GM12865 (cell line): ENCODE measurements at regions not wholly inside any gene's neighbourhood (a gene's known extent, or its start where the extent isn't known, plus 50 kb on each side); places are given as distances from the start of the nearest gene placed in this dataset.
"Not testable (repeated sequence)": the region's sequence is repeated elsewhere in the genome, so short reads cannot be mapped to it uniquely, and the experiment has no call there.

Experiments
- DNase-seq: peaks from one replicate; pipeline ENCODE4 v3.0.0; 2010; ENCODE audit warnings: low read depth
- H3K4me3 ChIP-seq: 2 replicates; pipeline ENCODE4 v1.5.1; 2011; ENCODE audit warnings: mild to moderate bottlenecking, low read depth, low read length, control low read depth
- TF ChIP-seq, protein P1 (sequence below): IDR thresholded peaks from 2 replicates; pipeline ENCODE4 v1.5.1; 2011; ENCODE audit warnings: low read length, control low read depth, low read depth, inconsistent platforms; ENCODE audit not compliant: insufficient read depth; ENCODE audit errors: missing control alignments

DNA sequence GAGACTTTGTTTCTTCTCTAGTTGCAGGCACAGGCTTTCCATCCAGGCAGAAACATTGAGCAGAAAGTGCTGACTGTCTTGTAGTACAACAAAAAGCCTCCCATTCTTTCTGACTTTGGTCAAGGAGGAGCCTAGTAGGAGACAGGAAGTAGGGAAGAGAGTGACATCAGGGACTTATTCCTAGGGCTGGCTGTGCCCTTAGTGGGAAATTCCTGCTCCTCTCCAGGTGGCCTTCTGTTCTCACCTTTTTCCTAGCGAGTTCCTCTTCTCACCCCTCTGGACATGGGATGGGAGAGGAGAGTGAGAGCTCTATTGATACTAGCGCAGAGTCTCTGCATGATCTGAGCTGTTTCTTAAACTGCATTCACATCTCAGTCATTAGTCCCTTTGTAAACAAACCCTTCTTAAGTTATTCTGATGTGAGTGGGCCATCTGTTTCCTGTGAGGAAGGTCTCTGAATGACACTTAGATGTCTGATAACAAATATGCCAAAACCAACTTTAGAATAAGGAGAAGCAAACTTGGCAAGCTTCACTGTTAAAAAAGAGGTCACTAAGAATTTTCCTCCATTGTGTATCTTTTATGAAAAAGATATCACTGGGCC is 455.0 kb downstream of the GJA1 start:
- no peak for DNase-seq
- TF ChIP-seq, protein P1, sequence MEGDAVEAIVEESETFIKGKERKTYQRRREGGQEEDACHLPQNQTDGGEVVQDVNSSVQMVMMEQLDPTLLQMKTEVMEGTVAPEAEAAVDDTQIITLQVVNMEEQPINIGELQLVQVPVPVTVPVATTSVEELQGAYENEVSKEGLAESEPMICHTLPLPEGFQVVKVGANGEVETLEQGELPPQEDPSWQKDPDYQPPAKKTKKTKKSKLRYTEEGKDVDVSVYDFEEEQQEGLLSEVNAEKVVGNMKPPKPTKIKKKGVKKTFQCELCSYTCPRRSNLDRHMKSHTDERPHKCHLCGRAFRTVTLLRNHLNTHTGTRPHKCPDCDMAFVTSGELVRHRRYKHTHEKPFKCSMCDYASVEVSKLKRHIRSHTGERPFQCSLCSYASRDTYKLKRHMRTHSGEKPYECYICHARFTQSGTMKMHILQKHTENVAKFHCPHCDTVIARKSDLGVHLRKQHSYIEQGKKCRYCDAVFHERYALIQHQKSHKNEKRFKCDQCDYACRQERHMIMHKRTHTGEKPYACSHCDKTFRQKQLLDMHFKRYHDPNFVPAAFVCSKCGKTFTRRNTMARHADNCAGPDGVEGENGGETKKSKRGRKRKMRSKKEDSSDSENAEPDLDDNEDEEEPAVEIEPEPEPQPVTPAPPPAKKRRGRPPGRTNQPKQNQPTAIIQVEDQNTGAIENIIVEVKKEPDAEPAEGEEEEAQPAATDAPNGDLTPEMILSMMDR, result no peak
- no peak overlapping the region for H3K4me3 ChIP-seq

DNA sequence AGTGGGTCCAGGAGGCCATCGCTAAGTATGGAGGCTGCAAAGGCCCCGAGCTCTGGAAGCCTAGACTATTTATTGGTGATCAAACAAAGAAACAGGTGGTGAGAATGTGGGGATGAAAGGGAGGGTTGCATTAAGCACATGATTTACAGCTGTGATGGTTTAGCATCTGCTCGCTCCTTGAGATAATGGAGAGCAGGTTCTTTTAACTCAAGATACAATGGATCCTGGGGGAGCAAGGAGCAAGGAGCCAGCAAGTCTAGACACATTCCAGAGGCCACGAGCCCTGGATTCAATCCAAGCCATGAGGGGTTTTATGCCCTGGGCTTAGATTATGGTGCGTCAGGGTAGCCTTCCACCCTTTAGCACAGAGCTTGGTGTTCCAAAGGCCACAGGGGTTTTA is 460.3 kb downstream of the GJA1 start:
- not testable (repeated sequence) for DNase-seq, H3K4me3 ChIP-seq

DNA sequence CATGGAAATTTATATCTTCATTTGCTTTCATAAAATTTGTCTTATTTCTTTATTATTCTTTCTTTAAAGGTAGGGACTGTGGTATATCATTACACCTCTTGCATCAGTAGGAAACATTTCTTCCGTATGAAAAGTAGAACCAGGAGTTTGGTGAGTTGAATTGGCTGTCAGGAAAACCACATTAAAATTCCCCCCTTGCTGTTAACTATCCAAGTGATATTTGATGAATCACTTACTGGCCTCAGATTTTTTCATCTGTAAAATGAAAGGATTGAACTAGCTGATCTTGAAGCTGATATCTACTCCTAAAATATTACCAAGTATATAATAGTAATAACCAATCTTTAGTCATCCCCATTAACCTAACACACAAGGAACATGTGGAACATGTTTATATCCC is 460.9 kb downstream of the GJA1 start:
- TF ChIP-seq, protein P1, result no peak
- no peak for DNase-seq
- H3K4me3 ChIP-seq, result no peak overlapping the region

DNA sequence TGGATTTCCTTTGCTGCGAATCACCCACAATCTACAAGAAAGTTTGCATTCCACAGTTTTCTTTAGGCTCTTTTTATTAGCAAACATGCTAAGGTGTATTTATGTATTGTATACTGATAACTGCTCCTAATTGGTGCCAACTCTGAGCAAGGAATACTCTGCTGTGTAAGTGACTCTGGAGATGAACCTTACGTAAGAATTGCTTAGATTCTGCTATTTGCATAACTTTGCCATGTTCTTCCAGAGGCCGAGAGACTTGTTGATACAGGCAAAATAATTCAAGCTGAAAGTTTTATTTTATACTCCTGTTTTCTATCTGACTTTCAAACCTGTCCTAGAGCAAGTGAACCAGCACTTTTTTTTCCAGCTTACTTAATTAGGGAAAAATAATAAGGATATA is 461.3 kb downstream of the GJA1 start:
- no peak overlapping the region for H3K4me3 ChIP-seq
- DNase-seq, result no peak
- TF ChIP-seq, protein P1, result no peak

DNA sequence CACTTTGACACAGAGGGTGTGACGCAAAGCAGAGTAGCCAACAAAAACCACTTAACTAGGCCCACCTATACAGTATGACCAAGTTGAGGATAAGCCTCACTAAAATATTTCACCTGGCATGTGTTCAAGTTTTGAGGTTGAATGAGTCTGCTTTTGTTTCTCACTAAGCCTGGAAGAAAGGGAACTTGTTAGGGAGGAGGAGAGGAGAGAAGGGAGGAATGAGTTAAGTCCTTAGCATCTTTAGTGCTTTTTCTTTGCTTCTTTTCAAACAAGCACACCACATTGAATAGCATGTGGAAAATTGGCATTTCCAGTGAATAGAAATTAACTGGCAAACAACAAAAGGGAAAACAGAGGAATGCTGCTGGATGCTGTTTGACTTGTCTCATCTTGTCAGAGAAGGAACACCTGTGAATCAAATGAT is 461.9 kb downstream of the GJA1 start:
- TF ChIP-seq, protein P1, result no peak
- DNase-seq, result no peak
- no peak overlapping the region for H3K4me3 ChIP-seq

DNA sequence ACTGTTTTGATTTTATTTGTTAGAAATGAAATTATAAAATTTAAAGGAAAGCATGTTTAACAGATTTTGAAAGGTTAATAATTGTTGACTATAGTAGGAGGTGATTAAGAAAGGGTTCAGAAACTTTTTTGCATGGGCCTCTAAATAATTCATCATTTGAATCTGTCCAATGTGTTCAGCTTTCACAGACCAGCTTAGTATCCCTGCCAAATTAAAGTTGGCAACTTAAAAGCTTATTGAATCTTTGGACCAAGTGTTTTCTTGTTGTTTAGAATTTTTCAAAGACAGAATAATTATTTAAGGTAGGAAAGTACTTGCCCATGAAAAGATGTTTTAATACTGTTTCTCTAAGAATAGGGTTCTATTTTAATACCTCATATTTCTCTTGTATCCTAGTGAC is 466.0 kb downstream of the GJA1 start:
- TF ChIP-seq, protein P1, result no peak
- DNase-seq, result no peak
- H3K4me3 ChIP-seq, result no peak overlapping the region

DNA sequence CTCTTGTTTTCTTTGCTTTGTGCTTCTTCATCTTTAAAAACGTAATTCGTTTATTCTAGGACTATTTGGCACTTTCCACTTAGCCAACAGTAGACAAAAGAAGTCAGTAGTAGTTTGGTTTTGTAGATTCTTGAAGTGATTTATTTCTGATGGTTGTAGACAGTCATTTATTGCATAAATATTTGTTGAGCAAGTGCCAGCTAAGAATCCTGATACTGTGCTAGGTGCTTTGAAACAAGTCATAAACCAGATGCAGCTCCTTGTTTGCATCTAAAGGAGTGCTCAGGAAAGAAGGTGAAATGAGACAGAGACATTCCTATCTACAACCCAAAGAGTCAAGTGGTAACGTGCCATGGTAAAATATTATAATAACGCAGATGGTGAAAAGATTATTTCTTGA is 469.1 kb downstream of the GJA1 start:
- no peak overlapping the region for H3K4me3 ChIP-seq
- DNase-seq, result no peak
- TF ChIP-seq, protein P1, result no peak
